RKO (cell line): ENCODE measurements at regions not wholly inside any gene's neighbourhood (a gene's known extent, or its start where the extent isn't known, plus 50 kb on each side); places are given as distances from the start of the nearest gene placed in this dataset.
"Not testable (repeated sequence)": the region's sequence is repeated elsewhere in the genome, so short reads cannot be mapped to it uniquely, and the experiment has no call there.

ENCODE experiments used
- DNase-seq: peaks from one replicate; pipeline ENCODE4 v3.0.0-alpha.2; 2016; ENCODE audit warnings: low spot score

DNA sequence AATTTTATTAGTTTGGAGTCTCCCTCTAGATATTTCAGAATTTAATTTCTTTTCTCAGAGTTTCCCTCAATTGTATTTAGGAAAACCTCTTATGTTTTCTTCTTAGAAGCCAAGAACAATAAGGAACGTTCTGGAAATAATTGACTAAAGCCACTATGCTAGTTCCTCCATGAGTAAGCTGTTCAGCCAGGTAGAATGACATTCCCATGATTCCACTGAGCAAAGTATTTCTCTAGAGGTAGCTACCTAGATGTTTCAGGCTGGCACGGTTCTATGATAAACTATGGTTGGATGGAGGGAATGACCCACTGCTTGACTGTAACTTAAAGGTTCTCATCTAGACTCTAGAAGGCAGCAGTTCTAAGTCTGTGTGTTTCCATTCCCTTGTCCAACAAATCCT is 62.4 kb downstream of the CLDN17 start:
- DNase-seq: no peak

- no peak for DNase-seq
These were observed 63.7 kb downstream of the CLDN17 start for GRCh38 chr21:30102871-30103270.

DNA sequence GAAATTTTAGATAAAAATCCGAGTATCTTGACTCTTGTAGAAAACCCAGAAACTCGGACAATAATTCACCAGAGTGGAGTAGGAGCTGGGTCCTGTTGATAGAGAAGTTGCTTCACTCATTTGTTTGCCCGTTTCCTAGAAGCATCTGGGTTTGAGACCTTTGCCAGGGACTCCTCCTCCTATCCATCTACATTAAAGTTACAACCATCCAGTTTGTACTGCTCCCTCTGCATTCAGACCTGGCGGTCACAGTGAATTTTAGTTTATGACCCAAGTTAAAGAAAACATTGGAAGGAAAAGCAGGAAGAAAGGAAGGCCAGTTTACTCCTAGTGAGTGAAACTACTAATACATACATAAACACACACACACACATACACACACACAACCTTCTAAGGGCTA is 64.6 kb downstream of the CLDN17 start:
- DNase-seq: no peak

DNA sequence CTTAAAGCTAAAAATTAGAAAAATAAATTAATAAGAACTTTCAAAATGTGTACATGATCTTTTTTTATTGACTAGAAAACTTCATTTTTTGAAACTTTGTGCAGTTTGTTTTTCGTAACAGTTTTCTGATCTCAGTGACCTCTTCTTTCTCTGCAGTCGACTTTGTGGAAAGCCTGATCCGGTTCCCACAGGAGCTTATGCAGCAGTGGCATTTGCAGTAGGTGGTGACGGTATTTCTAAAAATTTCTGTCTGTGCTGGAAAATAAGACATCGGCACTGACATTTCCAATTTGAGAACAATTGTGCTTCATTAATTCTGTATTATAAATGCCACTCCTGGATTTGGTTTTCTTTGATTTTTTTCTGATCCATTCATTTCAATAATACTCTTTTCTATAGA is 68.8 kb downstream of the CLDN17 start:
- no peak for DNase-seq

- DNase-seq: no peak
These were observed 83.2 kb downstream of the CLDN17 start for GRCh38 chr21:30083225-30083945.

- no peak for DNase-seq
These were observed 85.1 kb downstream of the CLDN17 start for GRCh38 chr21:30081506-30081905.

DNA sequence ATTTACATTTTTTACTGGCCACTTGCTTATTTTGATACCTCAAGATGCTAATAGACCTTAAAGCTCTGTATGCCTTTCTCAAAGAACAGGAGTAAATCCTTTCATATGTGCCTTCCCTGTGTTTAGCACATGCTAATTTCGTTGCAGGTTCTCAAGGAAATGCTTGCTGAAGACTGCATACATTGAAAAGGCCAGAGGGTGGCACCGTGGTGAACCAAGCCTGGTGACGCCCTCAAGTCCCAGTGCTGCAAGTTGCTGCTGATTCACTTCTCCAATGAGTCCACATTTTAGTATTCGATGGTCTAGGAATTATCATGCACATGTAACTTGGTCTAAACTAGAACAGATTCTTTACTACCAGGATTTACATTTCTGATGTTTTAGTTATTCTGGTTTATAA is 94.1 kb downstream of the CLDN17 start:
- DNase-seq: peak; percentile 73

GRCh38 chr21:30058928-30059327 is 107.7 kb downstream of the CLDN17 start:
- no peak for DNase-seq

DNA sequence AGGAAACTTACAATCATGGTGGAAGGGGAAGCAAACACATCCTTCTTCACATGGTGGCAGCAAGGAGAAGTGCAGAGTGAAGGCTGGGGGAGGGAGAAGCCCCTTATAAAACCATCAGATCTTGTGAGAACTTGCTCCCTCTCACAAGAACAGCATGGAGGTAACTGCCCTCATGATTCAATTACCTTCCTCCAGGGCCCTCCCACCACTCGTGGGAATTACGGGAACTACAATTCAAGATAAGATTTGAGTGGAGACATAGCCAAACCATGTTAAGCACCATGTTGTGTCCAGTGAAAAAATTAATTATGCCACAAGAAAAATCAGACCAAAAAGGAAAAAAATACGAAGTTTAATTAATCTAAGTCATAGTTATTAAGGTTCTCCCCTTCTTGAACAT is 109.5 kb downstream of the CLDN17 start:
- no peak for DNase-seq

DNA sequence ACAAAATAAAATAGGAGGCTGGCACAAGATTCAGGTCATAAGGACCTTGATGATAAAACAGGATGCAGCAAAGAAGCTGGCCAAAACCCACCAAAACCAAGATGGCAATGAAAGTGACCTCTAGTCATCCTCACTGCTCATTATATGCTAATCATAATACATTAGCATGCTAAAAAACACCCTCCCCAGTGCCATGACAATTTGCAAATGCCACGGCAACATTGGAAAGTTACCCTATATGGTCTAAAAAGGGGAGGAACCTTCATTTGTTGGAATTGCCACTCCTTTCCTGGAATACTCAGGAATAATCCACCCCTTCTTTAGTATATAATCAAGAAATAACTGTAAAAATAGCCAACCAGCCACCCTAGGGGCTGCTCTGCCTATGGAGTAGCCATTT is 108.8 kb upstream of the GRIK1 start:
- no peak for DNase-seq

- DNase-seq: peak; percentile 37
These were observed 104.8 kb upstream of the GRIK1 start for GRCh38 chr21:30044447-30045064.

GRCh38 chr21:30042443-30042842 is 102.6 kb upstream of the GRIK1 start:
- no peak for DNase-seq

- no peak for DNase-seq
These were observed 93.6 kb upstream of the GRIK1 start for GRCh38 chr21:30033441-30033840.

- no peak for DNase-seq
These were observed 90.6 kb upstream of the GRIK1 start for GRCh38 chr21:30030416-30030815.

- no peak for DNase-seq
These were observed 88.7 kb upstream of the GRIK1 start for GRCh38 chr21:30028537-30028936.

DNA sequence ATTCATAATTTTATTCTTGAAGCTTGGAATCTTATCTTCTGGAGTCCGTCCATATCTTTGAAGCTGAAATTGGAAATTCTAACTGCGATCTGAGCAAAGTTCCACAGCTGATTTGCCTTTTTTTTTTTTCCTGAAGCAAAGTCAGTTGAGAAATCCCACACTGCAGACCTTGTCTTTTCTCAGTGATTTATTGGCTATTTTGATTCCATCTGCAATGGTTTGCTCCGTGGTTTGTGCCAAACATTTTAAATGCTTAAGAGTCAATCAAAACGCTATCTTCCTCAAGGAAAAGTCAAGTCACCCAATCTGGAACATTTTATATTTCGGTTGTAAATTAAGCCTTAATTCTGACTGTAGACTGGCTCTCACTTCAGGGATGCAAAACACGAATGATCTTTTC is 88.2 kb upstream of the GRIK1 start:
- DNase-seq: no peak

DNA sequence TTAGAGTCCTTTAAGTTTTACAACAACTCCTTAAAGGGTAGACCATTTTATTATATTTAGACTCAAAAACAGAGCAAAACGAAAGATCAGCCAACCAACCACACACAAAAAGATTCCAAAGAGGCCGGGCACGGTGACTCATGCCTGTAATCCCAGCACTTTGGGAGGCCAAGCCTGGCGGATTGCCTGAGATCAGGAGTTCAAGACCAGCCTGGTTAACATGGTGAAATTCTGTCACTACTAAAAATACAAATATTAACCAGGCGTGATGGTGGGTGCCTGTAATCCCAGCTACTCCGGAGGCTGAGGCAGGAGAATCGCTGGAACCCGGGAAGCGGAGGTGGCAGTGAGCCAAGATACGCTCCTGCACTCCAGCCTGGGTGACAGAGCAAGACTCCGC is 83.3 kb upstream of the GRIK1 start:
- DNase-seq: not testable (repeated sequence)

DNA sequence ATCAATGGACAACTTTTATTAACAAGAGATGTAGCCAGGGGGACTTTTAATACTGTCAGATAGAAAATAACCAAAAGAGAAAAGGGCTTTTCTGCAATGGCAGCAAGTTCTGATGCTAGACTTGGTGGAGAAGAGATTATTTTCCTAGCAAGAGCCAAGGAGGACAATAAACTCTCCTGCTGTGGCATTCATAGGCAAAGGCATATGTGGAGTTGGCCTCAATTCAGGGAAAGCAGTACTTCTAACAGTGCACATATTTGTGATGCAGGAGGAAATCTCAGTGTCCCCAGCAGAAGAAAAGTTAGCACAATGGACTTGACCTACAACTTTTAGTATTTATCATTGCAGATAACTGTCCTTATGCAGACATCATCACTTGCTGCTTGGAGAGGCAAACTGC is 75.1 kb upstream of the GRIK1 start:
- DNase-seq: no peak

DNA sequence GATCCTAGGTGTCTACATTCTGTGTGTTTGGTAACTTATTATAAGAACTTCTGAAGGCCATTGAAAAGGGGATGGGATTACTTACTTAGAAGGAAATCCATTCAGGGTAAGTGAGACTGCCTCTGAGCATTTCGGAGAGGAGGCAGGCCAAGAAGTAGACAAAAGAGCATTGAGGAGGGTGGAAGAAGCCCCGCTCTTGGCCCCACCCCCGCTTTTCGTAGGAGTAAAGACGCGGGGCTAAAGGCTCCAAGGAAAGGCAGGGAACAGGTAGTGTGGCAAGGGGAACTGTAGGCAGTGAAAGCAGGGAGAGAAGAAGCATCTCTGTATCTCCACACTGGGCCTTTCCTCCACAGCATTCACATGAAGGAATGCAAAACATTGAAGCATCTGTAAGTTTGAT is 51.8 kb upstream of the GRIK1 start:
- DNase-seq: no peak

DNA sequence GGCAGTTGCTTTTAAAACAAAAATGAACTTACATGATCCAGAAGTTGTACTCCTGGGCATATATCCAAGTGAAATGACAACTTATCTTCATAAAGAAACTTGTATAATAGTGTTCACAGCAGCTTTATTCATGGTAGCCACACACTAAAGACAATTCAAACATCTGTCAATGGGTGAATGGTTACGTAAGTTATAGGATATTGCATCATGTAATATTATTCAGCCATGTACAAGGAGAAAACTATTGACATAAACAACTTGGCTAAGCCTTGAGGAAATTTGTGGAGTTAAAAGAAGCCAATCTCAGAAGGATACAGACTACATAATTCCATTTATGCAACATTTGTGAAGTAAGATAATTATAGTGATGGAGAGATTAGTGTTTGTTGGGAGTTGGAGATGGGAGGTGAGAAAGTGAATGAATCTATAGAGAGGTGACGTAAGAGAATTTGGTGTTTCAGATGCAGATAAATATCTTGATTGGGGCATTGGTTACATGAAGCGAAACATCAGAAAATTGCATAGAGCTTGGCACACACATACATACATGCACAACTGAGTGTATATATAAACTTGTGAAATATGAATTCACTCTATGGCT is 49.9 kb upstream of the GRIK1 start:
- no peak for DNase-seq
